Liver (tissue), 8 donors: ENCODE measurements at regions not wholly inside any gene's neighbourhood (a gene's known extent, or its start where the extent isn't known, plus 50 kb on each side); places are given as distances from the start of the nearest gene placed in this dataset.

Source experiments
- DNase-seq: peaks from one replicate; pipeline ENCODE4 v3.0.0-alpha.2; 2017; ENCODE audit warnings: low spot score
- H3K27ac ChIP-seq, 2 donors: one replicate each; pipeline ENCODE4 v1.7.0; 2013; ENCODE audit warnings: inconsistent platforms in 2 of 2, low read length in 2 of 2, control low read depth in 1 of 2, low read depth in 1 of 2, mild to moderate bottlenecking in 1 of 2
- H3K27me3 ChIP-seq, 4 donors: one replicate each; pipeline versions ENCODE4 v1.6.1 to v1.7.0; 2013; ENCODE audit warnings: low read length in 3 of 4, inconsistent platforms in 1 of 4, mild to moderate bottlenecking in 1 of 4, moderate library complexity in 1 of 4; ENCODE audit not compliant: control insufficient read depth in 4 of 4, insufficient read depth in 4 of 4
- H3K36me3 ChIP-seq, 4 donors: one replicate each; pipeline versions ENCODE4 v1.6.1 to v1.7.0; 2013; ENCODE audit warnings: low read length in 3 of 4, mild to moderate bottlenecking in 3 of 4, low read depth in 1 of 4, moderate library complexity in 1 of 4; ENCODE audit not compliant: control insufficient read depth in 4 of 4, insufficient read depth in 3 of 4
- H3K4me1 ChIP-seq, 4 donors: one replicate each; pipeline versions ENCODE4 v1.6.1 to v1.7.0; 2013; ENCODE audit warnings: low read length in 3 of 4, mild to moderate bottlenecking in 3 of 4, moderate library complexity in 1 of 4; ENCODE audit not compliant: control insufficient read depth in 4 of 4, insufficient read depth in 4 of 4
- H3K4me3 ChIP-seq, 3 donors: one replicate each; pipeline versions ENCODE4 v1.6.1 to v1.7.0; 2013; ENCODE audit warnings: low read length in 3 of 3, control low read depth in 1 of 3, low read depth in 1 of 3, mild to moderate bottlenecking in 1 of 3
- H3K9ac ChIP-seq, 2 donors: one replicate each; pipeline ENCODE4 v1.7.0; 2013; ENCODE audit warnings: low read length in 2 of 2, mild to moderate bottlenecking in 2 of 2, moderate library complexity in 2 of 2, control low read depth in 1 of 2, low read depth in 1 of 2
- H3K9me3 ChIP-seq, 4 donors: one replicate each; pipeline versions ENCODE4 v1.6.1 to v1.7.0; 2013; ENCODE audit warnings: low read length in 3 of 4; ENCODE audit not compliant: control insufficient read depth in 4 of 4
- CTCF ChIP-seq: fragments of 150-350 bp; IDR thresholded peaks from 2 replicates; pipeline ENCODE4 v1.5.1; 2017; ENCODE audit warnings: improper control_type of control experiment, low read depth, low read length; ENCODE audit not compliant: missing input control
- EGR1 ChIP-seq, 2 donors: IDR thresholded peaks; 2 replicates each; pipeline ENCODE4 v1.6.1; 2016 to 2018; ENCODE audit warnings: antibody characterized with exemption in 2 of 2, low read depth in 2 of 2
- FOXA1 ChIP-seq: IDR thresholded peaks from 2 replicates; pipeline ENCODE4 v1.6.1; 2016; ENCODE audit warnings: antibody characterized with exemption
- FOXA2 ChIP-seq: IDR thresholded peaks from 2 replicates; pipeline ENCODE4 v1.6.1; 2016; ENCODE audit warnings: antibody characterized with exemption
- GABPA ChIP-seq, 2 donors: IDR thresholded peaks in 1 of 2; conservative IDR thresholded peaks in 1 of 2; 2 replicates each; pipeline ENCODE4 v1.6.1; 2016; ENCODE audit warnings: antibody characterized with exemption in 2 of 2, mild to moderate bottlenecking in 1 of 2, moderate library complexity in 1 of 2
- HNF4G ChIP-seq: IDR thresholded peaks from 2 replicates; pipeline ENCODE4 v1.6.1; 2016; ENCODE audit warnings: antibody characterized with exemption
- MAX ChIP-seq: IDR thresholded peaks from 2 replicates; pipeline ENCODE4 v1.6.1; 2016; ENCODE audit warnings: antibody characterized with exemption
- NR2F2 ChIP-seq: IDR thresholded peaks from 2 replicates; pipeline ENCODE4 v1.6.1; 2016; ENCODE audit warnings: antibody characterized with exemption
- RAD21 ChIP-seq, 2 donors: IDR thresholded peaks; 2 replicates each; pipeline ENCODE4 v1.6.1; 2016; ENCODE audit warnings: antibody characterized with exemption in 2 of 2, mild to moderate bottlenecking in 2 of 2
- RXRA ChIP-seq, 2 donors: IDR thresholded peaks; 2 replicates each; pipeline ENCODE4 v1.6.1; 2017 to 2018; ENCODE audit warnings: antibody characterized with exemption in 2 of 2, mild to moderate bottlenecking in 1 of 2
- TAF1 ChIP-seq: conservative IDR thresholded peaks from 2 replicates; pipeline ENCODE4 v1.6.1; 2016; ENCODE audit warnings: antibody characterized with exemption, mild to moderate bottlenecking
- YY1 ChIP-seq: IDR thresholded peaks from 2 replicates; pipeline ENCODE4 v1.6.1; 2016; ENCODE audit warnings: antibody characterized with exemption, mild to moderate bottlenecking
- whole genome bisulfite sequencing: extraction: QIAGEN DNeasy Blood & Tissue Kit; methylation state at CpG from one replicate; pipeline ENCODE4 v1.1.7; 2013; 5-methylcytosine and 5-hydroxymethylcytosine counted together
- TF ChIP-seq, protein P1 (sequence below): IDR thresholded peaks from 2 replicates; pipeline ENCODE4 v1.6.1; 2016; ENCODE audit warnings: antibody characterized with exemption
- TF ChIP-seq, protein P2 (sequence below): IDR thresholded peaks from 2 replicates; pipeline ENCODE4 v1.6.1; 2016; ENCODE audit warnings: antibody characterized with exemption
- TF ChIP-seq, protein P3 (sequence below): IDR thresholded peaks from 2 replicates; pipeline ENCODE4 v1.6.1; 2016; ENCODE audit warnings: antibody characterized with exemption, mild to moderate bottlenecking
- donor health status: healthy.
- donor health status: healthy.
- donor health status: healthy.
- donor health status: healthy.
- donor health status: healthy.

DNA sequence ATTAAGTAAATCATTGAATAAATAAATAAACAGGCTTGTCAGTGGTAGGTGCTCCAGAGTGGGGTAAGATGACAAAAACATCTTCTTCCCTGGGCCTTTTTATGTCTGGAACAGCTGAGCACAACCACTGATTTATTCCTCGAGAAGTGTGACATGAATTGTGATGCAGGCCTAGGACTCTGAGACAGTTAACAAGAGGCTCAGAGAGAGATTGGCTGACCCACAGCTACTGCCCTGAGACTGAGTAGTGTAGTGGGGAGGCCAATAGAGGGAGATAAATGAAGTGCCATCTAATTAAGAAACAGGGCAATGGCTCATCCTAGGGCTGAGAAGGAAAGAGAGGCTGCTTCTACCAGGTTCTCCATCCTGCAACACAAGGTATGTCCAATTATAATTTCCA lies 369.3 kb upstream of the TRPC7 start:
- DNase-seq: no peak
- no peaks in the 10 kb centered on the region for H3K4me1 ChIP-seq
- H3K4me3 ChIP-seq: no peak overlapping the region
- H3K9me3 ChIP-seq: peaks cover 0 to 3% (median 0%) of the 10 kb centered on the region in 4 donors
- no peak overlapping the region for H3K9ac ChIP-seq
- H3K36me3 ChIP-seq: no peaks in the 10 kb centered on the region
- peaks cover 0 to 5% (median 0%) of the 10 kb centered on the region in 4 donors for H3K27me3 ChIP-seq
- TF ChIP-seq, protein P1, sequence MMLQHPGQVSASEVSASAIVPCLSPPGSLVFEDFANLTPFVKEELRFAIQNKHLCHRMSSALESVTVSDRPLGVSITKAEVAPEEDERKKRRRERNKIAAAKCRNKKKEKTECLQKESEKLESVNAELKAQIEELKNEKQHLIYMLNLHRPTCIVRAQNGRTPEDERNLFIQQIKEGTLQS: no peak
- TF ChIP-seq RAD21 (IDR thresholded peaks at IDR 0.05): no peak
- H3K27ac ChIP-seq: no peak overlapping the region
- 82% methylated on average over 1 of the region's 1 CpG for WGBS

DNA sequence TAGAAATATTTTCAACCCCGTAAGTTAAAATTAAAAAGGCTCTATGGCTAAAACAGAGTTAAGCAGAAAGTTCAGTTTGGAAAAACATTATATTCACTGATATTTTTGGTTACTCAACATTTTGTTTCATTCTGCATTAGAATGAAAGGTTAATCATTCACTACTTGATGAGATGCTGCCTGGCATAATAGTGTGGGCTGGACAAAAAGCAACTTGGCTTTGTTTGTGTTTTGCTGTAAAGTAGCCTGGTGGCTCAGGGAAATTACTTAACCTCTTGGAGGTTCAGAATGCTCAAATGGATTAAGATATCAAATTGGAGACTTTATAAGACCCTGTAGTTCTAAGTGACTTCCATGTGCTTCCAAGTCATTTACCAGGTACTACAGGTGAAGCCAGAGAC lies 367.4 kb upstream of the TRPC7 start:
- no peak overlapping the region for H3K9ac ChIP-seq
- no peak overlapping the region for H3K27ac ChIP-seq
- no peaks in the 10 kb centered on the region for H3K4me1 ChIP-seq
- no peaks in the 10 kb centered on the region for H3K9me3 ChIP-seq
- no peaks in the 10 kb centered on the region for H3K36me3 ChIP-seq
- WGBS: 87% methylated on average over 1 of the region's 1 CpG
- H3K27me3 ChIP-seq: peaks cover 0 to 5% (median 0%) of the 10 kb centered on the region in 4 donors
- TF ChIP-seq RXRA (IDR thresholded peaks at IDR 0.05) (no peak), FOXA1 (no peak), FOXA2 (no peak), HNF4G (no peak), NR2F2 (no peak), EGR1 (IDR thresholded peaks at IDR 0.05; ENCODE audit: low read depth in 2 of 2) (no peak), MAX (no peak)
- TF ChIP-seq, protein P2, sequence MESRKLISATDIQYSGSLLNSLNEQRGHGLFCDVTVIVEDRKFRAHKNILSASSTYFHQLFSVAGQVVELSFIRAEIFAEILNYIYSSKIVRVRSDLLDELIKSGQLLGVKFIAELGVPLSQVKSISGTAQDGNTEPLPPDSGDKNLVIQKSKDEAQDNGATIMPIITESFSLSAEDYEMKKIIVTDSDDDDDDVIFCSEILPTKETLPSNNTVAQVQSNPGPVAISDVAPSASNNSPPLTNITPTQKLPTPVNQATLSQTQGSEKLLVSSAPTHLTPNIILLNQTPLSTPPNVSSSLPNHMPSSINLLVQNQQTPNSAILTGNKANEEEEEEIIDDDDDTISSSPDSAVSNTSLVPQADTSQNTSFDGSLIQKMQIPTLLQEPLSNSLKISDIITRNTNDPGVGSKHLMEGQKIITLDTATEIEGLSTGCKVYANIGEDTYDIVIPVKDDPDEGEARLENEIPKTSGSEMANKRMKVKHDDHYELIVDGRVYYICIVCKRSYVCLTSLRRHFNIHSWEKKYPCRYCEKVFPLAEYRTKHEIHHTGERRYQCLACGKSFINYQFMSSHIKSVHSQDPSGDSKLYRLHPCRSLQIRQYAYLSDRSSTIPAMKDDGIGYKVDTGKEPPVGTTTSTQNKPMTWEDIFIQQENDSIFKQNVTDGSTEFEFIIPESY: no peak
- TF ChIP-seq, protein P1: no peak
- TF ChIP-seq, protein P3, sequence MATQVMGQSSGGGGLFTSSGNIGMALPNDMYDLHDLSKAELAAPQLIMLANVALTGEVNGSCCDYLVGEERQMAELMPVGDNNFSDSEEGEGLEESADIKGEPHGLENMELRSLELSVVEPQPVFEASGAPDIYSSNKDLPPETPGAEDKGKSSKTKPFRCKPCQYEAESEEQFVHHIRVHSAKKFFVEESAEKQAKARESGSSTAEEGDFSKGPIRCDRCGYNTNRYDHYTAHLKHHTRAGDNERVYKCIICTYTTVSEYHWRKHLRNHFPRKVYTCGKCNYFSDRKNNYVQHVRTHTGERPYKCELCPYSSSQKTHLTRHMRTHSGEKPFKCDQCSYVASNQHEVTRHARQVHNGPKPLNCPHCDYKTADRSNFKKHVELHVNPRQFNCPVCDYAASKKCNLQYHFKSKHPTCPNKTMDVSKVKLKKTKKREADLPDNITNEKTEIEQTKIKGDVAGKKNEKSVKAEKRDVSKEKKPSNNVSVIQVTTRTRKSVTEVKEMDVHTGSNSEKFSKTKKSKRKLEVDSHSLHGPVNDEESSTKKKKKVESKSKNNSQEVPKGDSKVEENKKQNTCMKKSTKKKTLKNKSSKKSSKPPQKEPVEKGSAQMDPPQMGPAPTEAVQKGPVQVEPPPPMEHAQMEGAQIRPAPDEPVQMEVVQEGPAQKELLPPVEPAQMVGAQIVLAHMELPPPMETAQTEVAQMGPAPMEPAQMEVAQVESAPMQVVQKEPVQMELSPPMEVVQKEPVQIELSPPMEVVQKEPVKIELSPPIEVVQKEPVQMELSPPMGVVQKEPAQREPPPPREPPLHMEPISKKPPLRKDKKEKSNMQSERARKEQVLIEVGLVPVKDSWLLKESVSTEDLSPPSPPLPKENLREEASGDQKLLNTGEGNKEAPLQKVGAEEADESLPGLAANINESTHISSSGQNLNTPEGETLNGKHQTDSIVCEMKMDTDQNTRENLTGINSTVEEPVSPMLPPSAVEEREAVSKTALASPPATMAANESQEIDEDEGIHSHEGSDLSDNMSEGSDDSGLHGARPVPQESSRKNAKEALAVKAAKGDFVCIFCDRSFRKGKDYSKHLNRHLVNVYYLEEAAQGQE: no peak
- no peak for DNase-seq
- no peak overlapping the region for H3K4me3 ChIP-seq

GRCh38 chr5:136731241-136731900 lies 366.0 kb upstream of the TRPC7 start:
- no peaks in the 10 kb centered on the region for H3K9me3 ChIP-seq
- H3K4me3 ChIP-seq: no peak overlapping the region
- WGBS: 74% methylated on average over 3 of the region's 3 CpGs
- peaks cover 0 to 3% (median 0%) of the 10 kb centered on the region in 4 donors for H3K27me3 ChIP-seq
- H3K27ac ChIP-seq: no peak overlapping the region
- no peaks in the 10 kb centered on the region for H3K4me1 ChIP-seq
- no peaks in the 10 kb centered on the region for H3K36me3 ChIP-seq
- H3K9ac ChIP-seq: no peak overlapping the region
- no peak for DNase-seq
- TF ChIP-seq GABPA (IDR thresholded peaks at IDR 0.05 in 1 of 2, conservative IDR thresholded peaks at IDR 0.05 in 1 of 2) (no peak), FOXA1 (no peak), HNF4G (no peak), TAF1 (no peak), YY1 (no peak), CTCF (no peak), EGR1 (IDR thresholded peaks at IDR 0.05; ENCODE audit: low read depth in 2 of 2) (no peak)
- TF ChIP-seq, protein P3: no peak
